ENCODE measurements at regions not wholly inside any gene's neighbourhood (a gene's known extent, or its start where the extent isn't known, plus 50 kb on each side); places are given as distances from the start of the nearest gene placed in this dataset.

- Histone ChIP-seq H3K18ac (ENCODE audit: insufficient read length, low read depth, low read length) (no peak overlapping the region), H2BK5ac (ENCODE audit: insufficient read length, low read length) (no peak overlapping the region), H4K20me1 (ENCODE audit: control insufficient read depth, insufficient read depth, insufficient read length) (no peaks in the 10 kb centered on the region), H3K27ac (ENCODE audit: insufficient read length, low read depth, low read length) (no peak overlapping the region), H3K4me1 (ENCODE audit: insufficient read depth, low read length) (no peaks in the 10 kb centered on the region), H3K4ac (ENCODE audit: low read depth, low read length) (no peak overlapping the region), H3K9me3 (ENCODE audit: control insufficient read depth, low read depth, low read length) (no peaks in the 10 kb centered on the region), H2BK20ac (ENCODE audit: low read depth, low read length, poor library complexity, severe bottlenecking) (no peak overlapping the region), H2BK12ac (ENCODE audit: insufficient read length, low read depth, low read length) (no peak overlapping the region), H4K5ac (ENCODE audit: insufficient read length, low read depth, low read length) (no peak overlapping the region), H4K91ac (ENCODE audit: insufficient read length, low read depth, low read length) (no peak overlapping the region), H3K79me1 (ENCODE audit: insufficient read depth, low read depth, low read length, poor library complexity, severe bottlenecking) (no peaks in the 10 kb centered on the region), H3K23me2 (ENCODE audit: insufficient read length, low read depth, low read length, poor library complexity, severe bottlenecking) (no peaks in the 10 kb centered on the region), H2AFZ (ENCODE audit: low read length) (no peak overlapping the region), H3K4me2 (ENCODE audit: insufficient read depth, insufficient read length, low read length) (no peak overlapping the region), H3K56ac (ENCODE audit: insufficient read length, low read depth, low read length) (no peak overlapping the region), H3K27me3 (ENCODE audit: insufficient read depth, low read length) (no peaks in the 10 kb centered on the region), H4K8ac (replicated peaks; ENCODE audit: insufficient read length, low read depth, low read length) (no peak overlapping the region), H2AK5ac (ENCODE audit: insufficient read length, low read length) (no peak overlapping the region), H2BK15ac (ENCODE audit: low read depth, low read length) (no peak overlapping the region), H3K79me2 (ENCODE audit: insufficient read depth, low read length) (no peaks in the 10 kb centered on the region), H2BK120ac (ENCODE audit: low read depth, low read length, poor library complexity, severe bottlenecking) (no peak overlapping the region), H3K9ac (ENCODE audit: extremely low read depth, insufficient read length, low read length) (no peak overlapping the region), H3K23ac (ENCODE audit: insufficient read length, low read depth, low read length) (no peak overlapping the region), H3K14ac (ENCODE audit: insufficient read depth, low read length) (no peak overlapping the region), H3T11ph (ENCODE audit: low read length) (no peak overlapping the region)
- no peak for DNase-seq
- Mint-ChIP-seq H3K4me3 (no peak overlapping the region), H3K27ac (no peak overlapping the region), H3K36me3 (ENCODE audit: insufficient read depth in 1 of 3, low read depth in 3 of 3) (peaks cover 7 to 12% (median 9%) of the 10 kb centered on the region in 3 experiments; a peak in 5 of 7 replicates), H3K27me3 (ENCODE audit: low read depth) (no peaks in the 10 kb centered on the region), H3K4me1 (peaks cover 8 to 14% of the 10 kb centered on the region in 2 experiments), H3K9me3 (peaks cover 4 to 20% of the 10 kb centered on the region in 2 experiments)
- no CpG with 5 or more reads among the region's 1 CpG for WGBS (ENCODE audit: extremely low coverage, insufficient read length, low lambda C conversion rate)
- TF ChIP-seq, protein P1, sequence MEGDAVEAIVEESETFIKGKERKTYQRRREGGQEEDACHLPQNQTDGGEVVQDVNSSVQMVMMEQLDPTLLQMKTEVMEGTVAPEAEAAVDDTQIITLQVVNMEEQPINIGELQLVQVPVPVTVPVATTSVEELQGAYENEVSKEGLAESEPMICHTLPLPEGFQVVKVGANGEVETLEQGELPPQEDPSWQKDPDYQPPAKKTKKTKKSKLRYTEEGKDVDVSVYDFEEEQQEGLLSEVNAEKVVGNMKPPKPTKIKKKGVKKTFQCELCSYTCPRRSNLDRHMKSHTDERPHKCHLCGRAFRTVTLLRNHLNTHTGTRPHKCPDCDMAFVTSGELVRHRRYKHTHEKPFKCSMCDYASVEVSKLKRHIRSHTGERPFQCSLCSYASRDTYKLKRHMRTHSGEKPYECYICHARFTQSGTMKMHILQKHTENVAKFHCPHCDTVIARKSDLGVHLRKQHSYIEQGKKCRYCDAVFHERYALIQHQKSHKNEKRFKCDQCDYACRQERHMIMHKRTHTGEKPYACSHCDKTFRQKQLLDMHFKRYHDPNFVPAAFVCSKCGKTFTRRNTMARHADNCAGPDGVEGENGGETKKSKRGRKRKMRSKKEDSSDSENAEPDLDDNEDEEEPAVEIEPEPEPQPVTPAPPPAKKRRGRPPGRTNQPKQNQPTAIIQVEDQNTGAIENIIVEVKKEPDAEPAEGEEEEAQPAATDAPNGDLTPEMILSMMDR (conservative IDR thresholded peaks at IDR 0.05), result no peak
Measured at GRCh38 chr21:14741256-14741655, 195.1 kb upstream of the SAMSN1 start.

Data from H9 (cell line).